ENCODE measurements at regions not wholly inside any gene's neighbourhood (a gene's known extent, or its start where the extent isn't known, plus 50 kb on each side); places are given as distances from the start of the nearest gene placed in this dataset.

- no peak for DNase-seq
These were observed 180.2 kb upstream of the FSTL5 start for GRCh38 chr4:162343967-162344366.

- DNase-seq: no peak
These were observed 177.7 kb upstream of the FSTL5 start for GRCh38 chr4:162341533-162341932.

DNA sequence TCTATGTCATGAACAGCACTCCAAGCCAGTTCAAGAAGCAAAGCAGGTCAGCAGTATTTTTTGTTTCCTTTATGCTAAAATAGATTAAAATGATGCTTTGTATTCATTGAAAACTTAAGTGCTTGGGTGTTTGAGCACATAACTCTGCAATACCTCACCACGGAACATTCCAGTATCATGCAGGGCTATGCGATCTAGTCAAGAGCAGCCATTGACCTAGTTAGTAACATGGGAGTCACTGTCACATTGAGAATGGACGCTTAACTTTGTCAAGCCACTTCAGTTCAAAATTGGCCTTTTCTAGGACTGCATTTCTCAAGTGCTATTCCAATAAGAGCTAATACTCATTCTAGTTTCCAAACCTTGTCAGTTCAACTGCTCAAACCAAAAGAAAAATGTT, 160.1 kb upstream of the FSTL5 start:
- DNase-seq: no peak

DNA sequence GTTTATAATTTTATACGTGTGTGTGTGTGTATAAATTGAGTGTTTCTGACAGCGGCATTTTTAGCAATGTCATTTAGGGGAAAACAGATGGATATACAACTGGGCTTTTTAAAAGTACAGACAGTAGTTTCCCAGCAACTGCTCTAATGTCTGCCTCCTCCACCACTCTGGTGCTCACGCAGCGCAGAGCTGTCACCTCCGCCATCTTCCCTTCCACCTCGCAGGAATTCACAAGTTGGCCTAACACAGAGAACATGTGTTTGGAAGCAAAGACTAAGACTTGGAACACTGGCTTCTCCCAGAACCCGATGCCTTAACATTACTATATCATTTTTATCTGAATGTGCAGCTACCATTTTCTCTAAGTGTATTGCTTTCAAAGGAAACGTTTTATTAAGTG, 158.3 kb upstream of the FSTL5 start:
- DNase-seq: no peak

DNA sequence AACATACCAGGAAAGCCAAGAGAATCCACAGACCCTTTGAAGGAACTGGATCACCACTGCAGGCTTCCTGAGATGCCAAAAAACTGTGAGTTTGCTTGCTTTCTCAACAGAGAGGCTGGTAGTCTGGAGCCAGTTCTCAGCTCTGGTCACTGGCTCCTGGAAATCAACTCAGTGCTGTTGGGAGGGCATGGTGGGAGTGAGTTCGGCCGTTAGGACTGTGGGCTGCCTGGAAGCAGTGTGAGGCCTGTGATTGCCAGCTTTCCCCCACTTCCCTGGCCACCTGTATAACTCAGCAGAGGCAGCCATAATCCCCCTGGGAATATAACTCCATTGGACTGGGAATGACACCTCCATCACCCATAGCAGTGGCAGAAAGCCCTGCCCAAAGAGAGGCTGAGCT, 122.0 kb upstream of the FSTL5 start:
- DNase-seq: no peak

- DNase-seq: no peak
These were observed 118.9 kb upstream of the FSTL5 start for GRCh38 chr4:162282684-162283083.

DNA sequence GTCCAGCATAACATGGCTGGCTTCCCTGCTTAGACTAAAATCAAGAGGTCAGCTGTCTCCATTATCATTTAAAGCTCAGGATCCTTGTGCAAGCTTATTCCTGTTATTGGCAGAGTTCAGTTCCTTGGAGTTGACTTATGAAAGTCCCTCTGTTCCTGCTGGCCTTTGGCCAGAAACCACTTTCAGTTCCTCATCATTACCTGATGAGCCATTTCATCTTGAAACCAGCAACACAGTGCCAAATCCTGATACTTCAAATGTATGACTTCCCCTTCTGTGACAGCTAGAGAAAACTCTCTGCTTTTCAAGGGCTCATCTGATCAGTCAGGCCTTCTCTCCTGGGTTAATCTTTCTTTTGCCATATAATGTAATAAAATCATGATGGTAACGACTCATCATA, 110.6 kb upstream of the FSTL5 start:
- DNase-seq: no peak

GRCh38 chr4:162272215-162272614, 108.4 kb upstream of the FSTL5 start:
- no peak for DNase-seq

GRCh38 chr4:162268911-162269310, 105.1 kb upstream of the FSTL5 start:
- DNase-seq: no peak

- no peak for DNase-seq
These were observed 102.0 kb upstream of the FSTL5 start for GRCh38 chr4:162265802-162266201.

GRCh38 chr4:162245051-162245450, 81.3 kb upstream of the FSTL5 start:
- DNase-seq: no peak

DNA sequence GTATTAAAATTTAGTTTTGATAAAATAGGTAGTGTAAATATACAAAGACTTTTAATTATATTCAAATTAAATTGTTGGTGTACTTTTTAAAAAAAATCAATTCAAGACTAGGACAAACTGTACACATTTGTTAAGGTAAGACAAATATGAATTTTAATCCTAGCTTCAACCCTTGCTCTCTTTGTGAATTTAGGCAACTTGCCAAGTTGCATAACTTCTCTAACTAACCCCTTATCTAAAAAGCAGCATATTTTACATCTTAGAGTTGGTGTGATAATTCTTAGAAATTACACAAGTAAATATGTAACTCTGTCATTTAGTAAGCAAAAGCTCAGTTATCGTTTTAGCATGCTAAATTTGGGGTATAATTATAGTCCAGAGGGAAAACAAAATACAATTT, 78.1 kb upstream of the FSTL5 start:
- DNase-seq: no peak

GRCh38 chr4:162239992-162240769, 76.4 kb upstream of the FSTL5 start:
- DNase-seq: no peak

DNA sequence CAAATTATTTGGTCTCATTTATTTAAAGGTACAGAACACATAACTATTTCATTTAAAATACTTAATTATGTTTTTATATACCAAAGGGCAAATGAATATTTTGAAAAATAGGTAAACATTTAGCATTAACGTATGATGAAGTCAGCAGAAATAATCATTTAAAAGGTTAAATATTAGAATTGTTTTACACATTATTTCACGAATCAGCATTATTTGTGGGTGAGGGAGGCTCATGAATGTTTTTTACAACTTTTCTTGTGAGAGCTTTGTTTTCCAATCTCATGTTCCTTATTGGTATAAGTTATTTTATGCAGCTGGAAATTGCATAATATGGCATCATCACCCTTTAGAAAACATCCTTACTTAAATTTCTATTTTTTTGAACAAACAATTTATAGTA, 73.9 kb upstream of the FSTL5 start:
- DNase-seq: no peak

GRCh38 chr4:162234595-162234994, 70.8 kb upstream of the FSTL5 start:
- no peak for DNase-seq

DNA sequence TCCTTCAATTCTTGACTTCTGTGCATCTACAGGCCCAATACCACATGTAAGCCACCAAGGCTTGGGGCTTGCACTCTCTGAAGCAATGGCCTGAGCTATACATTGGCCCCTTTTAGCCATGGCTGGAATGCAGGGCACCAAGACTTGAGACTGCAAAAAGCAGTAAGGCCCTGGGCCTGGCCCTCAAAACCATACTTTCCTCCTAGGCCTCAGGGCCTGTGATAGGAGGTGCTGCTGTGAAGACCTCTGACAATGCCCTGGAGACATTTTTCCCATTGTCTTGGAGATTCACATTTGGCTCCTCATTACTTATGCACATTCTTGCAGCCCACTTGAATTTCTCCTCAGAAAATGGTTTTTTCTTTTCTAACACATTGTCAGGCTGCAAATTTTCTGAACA, 68.5 kb upstream of the FSTL5 start:
- no peak for DNase-seq

DNA sequence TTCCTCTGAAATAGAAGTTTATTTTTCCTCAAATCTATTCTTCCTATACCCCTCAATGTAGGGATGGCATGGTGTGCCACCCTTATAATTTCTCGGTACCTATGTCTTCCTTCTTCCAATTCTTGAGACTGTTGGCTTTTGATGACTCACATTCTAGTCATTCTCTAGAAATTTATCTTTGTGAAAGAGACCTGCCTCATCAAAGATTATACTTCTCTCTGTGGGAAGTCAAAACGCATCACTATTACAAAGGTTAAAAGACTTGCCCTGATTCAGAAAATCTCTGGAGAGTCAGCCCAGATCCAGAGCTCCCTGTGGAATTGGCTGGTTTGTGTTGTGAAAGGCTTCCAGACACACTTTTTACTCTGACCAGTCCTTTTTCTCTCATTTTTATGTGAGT, 65.9 kb upstream of the FSTL5 start:
- no peak for DNase-seq

- no peak for DNase-seq
These were observed 57.3 kb upstream of the FSTL5 start for GRCh38 chr4:162221148-162221547.
